B cell (primary cell): ENCODE measurements at regions not wholly inside any gene's neighbourhood (a gene's known extent, or its start where the extent isn't known, plus 50 kb on each side); places are given as distances from the start of the nearest gene placed in this dataset.

ENCODE experiments used
- ATAC-seq: fragments of 200-7000 bp; cut with Tn5 transposase; one replicate; pipeline ENCODE4 v1.10.0; 2021; ENCODE audit warnings: low read depth, mild to moderate bottlenecking, moderate number of reproducible peaks, moderate library complexity
- CTCF ChIA-PET: fragments of 350-600 bp; sonication (Branson Sonifier 250); formaldehyde crosslinking; loops from one replicate; lab custom pipeline; 2021; ENCODE audit warnings: antibody characterized with exemption, inconsistent platforms; lab: Charles Lee
- POLR2A ChIA-PET: fragments of 350-600 bp; sonication (Branson Sonifier 250); formaldehyde crosslinking; loops from one replicate; lab custom pipeline; 2021; ENCODE audit warnings: antibody characterized with exemption; lab: Charles Lee
- DNase-seq: peaks from one replicate; pipeline ENCODE4 v3.0.0; 2013
- H2AFZ ChIP-seq: 2 replicates; pipeline ENCODE4 v1.6.1; 2012; ENCODE audit warnings: mild to moderate bottlenecking, low read depth, low read length; ENCODE audit not compliant: insufficient read depth, poor library complexity, severe bottlenecking
- H3K27ac ChIP-seq, 2 donors: 1 replicate in 1 of 2; 2 replicates in 1 of 2; pipeline ENCODE4 v1.5.1; 2012 to 2013; ENCODE audit warnings: low read length in 2 of 2, mild to moderate bottlenecking in 2 of 2, moderate library complexity in 1 of 2
- H3K27me3 ChIP-seq, 4 experiments: fragments of 200-600 bp in 1 of 4; sonication (generic) in 1 of 4; replicated peaks in 1 of 4; 1 replicate in 2 of 4; 2 replicates in 2 of 4; pipeline versions ENCODE4 v1.6.1 to v1.7.0; 2013 to 2016; ENCODE audit warnings: low read length in 3 of 4, mild to moderate bottlenecking in 2 of 4, mixed read lengths in 1 of 4, moderate library complexity in 1 of 4; ENCODE audit not compliant: insufficient read depth in 4 of 4, control insufficient read depth in 3 of 4; ENCODE audit errors: control extremely low read depth in 1 of 4
- H3K36me3 ChIP-seq, 2 experiments: replicated peaks in 1 of 2; 1 replicate in 1 of 2; 2 replicates in 1 of 2; pipeline versions ENCODE4 v1.6.1 to v1.7.1; 2013; ENCODE audit warnings: low read length in 1 of 2; ENCODE audit not compliant: insufficient read depth in 2 of 2, control insufficient read depth in 1 of 2; ENCODE audit errors: control extremely low read depth in 1 of 2, extremely low read depth in 1 of 2
- H3K4me1 ChIP-seq, 2 donors: fragments of 200-600 bp in 1 of 2; sonication (generic) in 1 of 2; 1 replicate in 1 of 2; 2 replicates in 1 of 2; pipeline versions ENCODE4 v1.5.1 to v1.6.1; 2013 to 2017; ENCODE audit warnings: low read length in 2 of 2; ENCODE audit not compliant: control insufficient read depth in 2 of 2, insufficient read depth in 2 of 2
- H3K4me2 ChIP-seq: replicated peaks from 2 replicates; pipeline ENCODE3; 2012; ENCODE audit warnings: mild to moderate bottlenecking, low read depth, low read length; ENCODE audit not compliant: poor library complexity, severe bottlenecking
- H3K4me3 ChIP-seq, 5 experiments: fragments of 200-600 bp in 1 of 5; sonication (generic) in 1 of 5; 1 replicate in 3 of 5; 2 replicates in 2 of 5; pipeline versions ENCODE4 v1.5.1 to v1.7.0; 2011 to 2016; ENCODE audit warnings: low read length in 4 of 5, mild to moderate bottlenecking in 4 of 5, low read depth in 2 of 5, control low read depth in 1 of 5, moderate library complexity in 1 of 5; ENCODE audit not compliant: insufficient read depth in 1 of 5; ENCODE audit errors: control extremely low read depth in 1 of 5, extremely low read depth in 1 of 5
- H3K79me2 ChIP-seq: fragments of 200-600 bp; sonication (generic); one replicate; pipeline ENCODE4 v1.6.0; 2016; ENCODE audit warnings: low read length; ENCODE audit not compliant: control insufficient read depth, insufficient read depth
- H3K9ac ChIP-seq: fragments of 200-600 bp; sonication (generic); 2 replicates; pipeline ENCODE4 v1.6.1; 2017; ENCODE audit warnings: mild to moderate bottlenecking, low read length, moderate library complexity
- H3K9me3 ChIP-seq, 3 donors: one replicate each; pipeline versions ENCODE4 v1.6.1 to v1.7.1; 2013; ENCODE audit warnings: low read length in 2 of 3; ENCODE audit not compliant: control insufficient read depth in 2 of 3, insufficient read depth in 1 of 3; ENCODE audit errors: control extremely low read depth in 1 of 3
- H4K20me1 ChIP-seq: 2 replicates; pipeline ENCODE4 v1.6.0; 2012; ENCODE audit warnings: mild to moderate bottlenecking, low read length; ENCODE audit not compliant: insufficient read depth, control insufficient read depth, poor library complexity, severe bottlenecking
- H3K27ac Mint-ChIP-seq: one replicate; pipeline ENCODE4 v1.8.0; 2021; ENCODE audit warnings: mixed read lengths
- H3K27me3 Mint-ChIP-seq: one replicate; pipeline ENCODE4 v1.8.0; 2021; ENCODE audit warnings: mixed read lengths
- H3K4me1 Mint-ChIP-seq: one replicate; pipeline ENCODE4 v1.8.0; 2021; ENCODE audit warnings: mixed read lengths
- H3K4me3 Mint-ChIP-seq: one replicate; pipeline ENCODE4 v1.8.0; 2021; ENCODE audit warnings: mixed read lengths
- H3K9me3 Mint-ChIP-seq: one replicate; pipeline ENCODE4 v1.8.0; 2022; ENCODE audit warnings: mixed read lengths; ENCODE audit not compliant: insufficient read depth
- EZH2 ChIP-seq: IDR thresholded peaks from 2 replicates; pipeline ENCODE4 v1.6.1; 2012; ENCODE audit warnings: borderline replicate concordance, low read depth, mild to moderate bottlenecking, moderate library complexity, low read length; ENCODE audit not compliant: insufficient read depth, poor library complexity, severe bottlenecking
- WGBS: methylation state at CpG from one replicate; pipeline ENCODE4 v1.1.5; 2013; ENCODE audit warnings: missing lambda C conversion rate; ENCODE audit not compliant: insufficient coverage; 5-methylcytosine and 5-hydroxymethylcytosine counted together
- intact Hi-C: fragments of 100-400 bp; cut with micrococcal nuclease; formaldehyde crosslinking; loops from one replicate; pipeline ENCODE4 v1.10.0; 2022
- TF ChIP-seq, protein P1 (sequence below): fragments of 200-600 bp; IDR thresholded peaks from one replicate; pipeline ENCODE4 v1.8.0; 2022; ENCODE audit warnings: antibody characterized with exemption, mild to moderate bottlenecking

DNA sequence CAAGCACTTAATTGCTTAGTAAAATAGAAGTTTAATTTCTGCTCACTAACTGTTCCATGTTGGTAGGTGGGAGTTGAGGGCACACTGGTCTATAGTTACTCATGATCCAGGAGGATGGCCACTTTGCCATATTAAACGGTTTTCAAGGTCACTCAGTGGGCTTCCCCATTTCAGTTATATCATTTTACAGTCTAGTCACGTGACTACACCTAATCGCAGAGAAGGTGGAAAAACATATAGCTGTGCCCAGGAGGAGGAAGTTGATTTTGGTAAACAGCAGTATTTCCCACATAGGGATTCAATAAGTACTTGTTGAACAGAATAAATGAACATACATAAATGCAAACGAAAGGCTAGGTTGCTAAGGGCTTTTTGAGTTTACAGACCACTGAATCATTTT is 541.1 kb upstream of the CAMK1G start:
- no peak overlapping the region for H3K4me3 ChIP-seq
- no peaks in the 10 kb centered on the region for H3K4me1 ChIP-seq
- H3K36me3 ChIP-seq: no peaks in the 10 kb centered on the region
- ChIA-PET POLR2A (no interaction called here), CTCF (no interaction called here)
- no peak overlapping the region for H3K4me3 Mint-ChIP-seq
- no peaks in the 10 kb centered on the region for H4K20me1 ChIP-seq
- intact Hi-C loops: no loop called here
- no peak overlapping the region for H3K27ac Mint-ChIP-seq
- ATAC-seq: no peak
- peaks cover 4% of the 10 kb centered on the region for H3K27me3 Mint-ChIP-seq
- no peak for TF ChIP-seq EZH2
- TF ChIP-seq, protein P1, sequence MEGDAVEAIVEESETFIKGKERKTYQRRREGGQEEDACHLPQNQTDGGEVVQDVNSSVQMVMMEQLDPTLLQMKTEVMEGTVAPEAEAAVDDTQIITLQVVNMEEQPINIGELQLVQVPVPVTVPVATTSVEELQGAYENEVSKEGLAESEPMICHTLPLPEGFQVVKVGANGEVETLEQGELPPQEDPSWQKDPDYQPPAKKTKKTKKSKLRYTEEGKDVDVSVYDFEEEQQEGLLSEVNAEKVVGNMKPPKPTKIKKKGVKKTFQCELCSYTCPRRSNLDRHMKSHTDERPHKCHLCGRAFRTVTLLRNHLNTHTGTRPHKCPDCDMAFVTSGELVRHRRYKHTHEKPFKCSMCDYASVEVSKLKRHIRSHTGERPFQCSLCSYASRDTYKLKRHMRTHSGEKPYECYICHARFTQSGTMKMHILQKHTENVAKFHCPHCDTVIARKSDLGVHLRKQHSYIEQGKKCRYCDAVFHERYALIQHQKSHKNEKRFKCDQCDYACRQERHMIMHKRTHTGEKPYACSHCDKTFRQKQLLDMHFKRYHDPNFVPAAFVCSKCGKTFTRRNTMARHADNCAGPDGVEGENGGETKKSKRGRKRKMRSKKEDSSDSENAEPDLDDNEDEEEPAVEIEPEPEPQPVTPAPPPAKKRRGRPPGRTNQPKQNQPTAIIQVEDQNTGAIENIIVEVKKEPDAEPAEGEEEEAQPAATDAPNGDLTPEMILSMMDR: no peak
- no peak overlapping the region for H3K4me2 ChIP-seq
- H2AFZ ChIP-seq: no peak overlapping the region
- H3K27ac ChIP-seq: no peak overlapping the region
- no peaks in the 10 kb centered on the region for H3K27me3 ChIP-seq
- H3K4me1 Mint-ChIP-seq: no peaks in the 10 kb centered on the region
- DNase-seq: no peak
- H3K9me3 ChIP-seq: no peaks in the 10 kb centered on the region
- no CpG with 5 or more reads among the region's 4 CpGs for WGBS
- no peaks in the 10 kb centered on the region for H3K79me2 ChIP-seq
- H3K9me3 Mint-ChIP-seq: no peaks in the 10 kb centered on the region
- no peak overlapping the region for H3K9ac ChIP-seq

DNA sequence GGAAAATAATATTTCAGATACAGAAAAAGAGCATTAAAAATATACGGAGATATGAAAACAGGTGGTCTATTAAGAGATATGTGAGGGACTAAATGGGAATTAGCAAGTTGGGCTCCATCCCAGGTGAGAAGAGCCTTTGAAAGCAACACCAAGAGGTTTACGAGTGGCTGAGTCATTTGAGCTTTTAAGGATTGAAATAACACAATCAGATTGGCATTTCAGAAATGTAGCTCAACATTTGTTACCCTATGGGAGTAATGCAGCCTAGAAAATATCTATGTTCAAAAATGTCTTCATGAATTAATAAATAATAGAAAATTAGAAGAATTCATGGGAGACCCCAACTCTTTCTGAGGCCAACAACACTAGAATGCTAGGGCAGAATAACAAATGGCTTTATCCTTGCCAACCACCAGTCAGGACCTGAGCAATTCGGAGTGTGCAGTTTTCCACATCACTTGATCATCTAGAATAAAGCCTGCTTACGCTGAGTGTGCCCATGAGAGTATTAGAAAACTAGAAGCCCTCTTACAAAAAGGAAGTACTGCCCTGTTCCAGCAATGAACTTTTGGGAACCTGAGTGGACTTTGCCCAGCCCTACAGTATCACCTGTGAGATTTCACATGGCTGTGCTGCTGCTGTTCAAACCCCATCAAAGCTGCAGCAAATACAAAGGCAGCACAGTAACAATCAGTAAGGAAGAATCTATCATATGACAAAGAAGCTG is 538.0 kb upstream of the CAMK1G start:
- CTCF ChIA-PET: no interaction called here
- Histone ChIP-seq H3K27me3 (no peaks in the 10 kb centered on the region), H3K9ac (no peak overlapping the region), H3K27ac (no peak overlapping the region), H3K4me2 (no peak overlapping the region), H3K36me3 (no peaks in the 10 kb centered on the region), H3K4me1 (no peaks in the 10 kb centered on the region), H2AFZ (no peak overlapping the region), H3K79me2 (no peaks in the 10 kb centered on the region), H4K20me1 (no peaks in the 10 kb centered on the region), H3K4me3 (no peak overlapping the region), H3K9me3 (no peaks in the 10 kb centered on the region)
- peaks cover 4% of the 10 kb centered on the region for H3K27me3 Mint-ChIP-seq
- no peaks in the 10 kb centered on the region for H3K4me1 Mint-ChIP-seq
- no peaks in the 10 kb centered on the region for H3K9me3 Mint-ChIP-seq
- no peak for DNase-seq
- no peak overlapping the region for H3K4me3 Mint-ChIP-seq
- intact Hi-C loops: no loop called here
- ATAC-seq: no peak
- no peak overlapping the region for H3K27ac Mint-ChIP-seq
- WGBS: 90% methylated on average over 2 of the region's 4 CpGs
- TF ChIP-seq, protein P1: no peak
- TF ChIP-seq EZH2: no peak
- POLR2A ChIA-PET: no interaction called here
